Duodenal mucosa (tissue), 2 donors: ENCODE measurements at regions not wholly inside any gene's neighbourhood (a gene's known extent, or its start where the extent isn't known, plus 50 kb on each side); places are given as distances from the start of the nearest gene placed in this dataset.

ENCODE experiments used
- H3K27ac ChIP-seq: one replicate; pipeline ENCODE4 v1.7.0; 2013; ENCODE audit warnings: low read depth, low read length
- H3K27me3 ChIP-seq, 2 donors: one replicate each; pipeline ENCODE4 v1.7.0; 2013; ENCODE audit warnings: low read length in 2 of 2, control low read depth in 1 of 2; ENCODE audit not compliant: insufficient read depth in 2 of 2, control insufficient read depth in 1 of 2
- H3K36me3 ChIP-seq, 2 donors: one replicate each; pipeline ENCODE4 v1.7.0; 2013; ENCODE audit warnings: low read length in 2 of 2, control low read depth in 1 of 2; ENCODE audit not compliant: insufficient read depth in 2 of 2, control insufficient read depth in 1 of 2
- H3K4me1 ChIP-seq, 2 donors: one replicate each; pipeline ENCODE4 v1.7.0; 2013; ENCODE audit warnings: low read length in 2 of 2, control low read depth in 1 of 2; ENCODE audit not compliant: insufficient read depth in 2 of 2, control insufficient read depth in 1 of 2
- H3K4me3 ChIP-seq, 2 donors: one replicate each; pipeline ENCODE4 v1.7.0; 2013; ENCODE audit warnings: low read length in 2 of 2, low read depth in 1 of 2
- H3K9ac ChIP-seq, 2 donors: one replicate each; pipeline ENCODE4 v1.7.0; 2013; ENCODE audit warnings: low read length in 2 of 2, low read depth in 1 of 2
- H3K9me3 ChIP-seq, 2 donors: one replicate each; pipeline ENCODE4 v1.7.0; 2013; ENCODE audit warnings: low read length in 2 of 2, control low read depth in 1 of 2; ENCODE audit not compliant: control insufficient read depth in 1 of 2

GRCh38 chr6:114796576-114796975 is 453.8 kb upstream of the HS3ST5 start:
- Histone ChIP-seq H3K9me3 (no peaks in the 10 kb centered on the region), H3K36me3 (no peaks in the 10 kb centered on the region), H3K27ac (no peak overlapping the region), H3K27me3 (no peaks in the 10 kb centered on the region), H3K4me1 (no peaks in the 10 kb centered on the region), H3K9ac (no peak overlapping the region), H3K4me3 (no peak overlapping the region)

- Histone ChIP-seq H3K9ac (no peak overlapping the region), H3K4me1 (no peaks in the 10 kb centered on the region), H3K9me3 (no peaks in the 10 kb centered on the region), H3K4me3 (no peak overlapping the region), H3K27me3 (no peaks in the 10 kb centered on the region), H3K36me3 (no peaks in the 10 kb centered on the region), H3K27ac (no peak overlapping the region)
These were observed 450.6 kb upstream of the HS3ST5 start for GRCh38 chr6:114793428-114793827.

- no peak overlapping the region for H3K27ac ChIP-seq
- H3K27me3 ChIP-seq = no peaks in the 10 kb centered on the region
- H3K9ac ChIP-seq = no peak overlapping the region
- H3K9me3 ChIP-seq = no peaks in the 10 kb centered on the region
- no peaks in the 10 kb centered on the region for H3K36me3 ChIP-seq
- no peak overlapping the region for H3K4me3 ChIP-seq
- H3K4me1 ChIP-seq = no peaks in the 10 kb centered on the region
These were observed 442.7 kb upstream of the HS3ST5 start for GRCh38 chr6:114785235-114786127.

- Histone ChIP-seq H3K9me3 (no peaks in the 10 kb centered on the region), H3K4me3 (no peak overlapping the region), H3K9ac (no peak overlapping the region), H3K4me1 (no peaks in the 10 kb centered on the region), H3K36me3 (no peaks in the 10 kb centered on the region), H3K27me3 (no peaks in the 10 kb centered on the region), H3K27ac (no peak overlapping the region)
These were observed 441.0 kb upstream of the HS3ST5 start for GRCh38 chr6:114783783-114784182.

- no peak overlapping the region for H3K4me3 ChIP-seq
- no peaks in the 10 kb centered on the region for H3K36me3 ChIP-seq
- H3K9me3 ChIP-seq = no peaks in the 10 kb centered on the region
- no peak overlapping the region for H3K27ac ChIP-seq
- H3K9ac ChIP-seq = no peak overlapping the region
- H3K4me1 ChIP-seq = no peaks in the 10 kb centered on the region
- no peaks in the 10 kb centered on the region for H3K27me3 ChIP-seq
These were observed 440.3 kb upstream of the HS3ST5 start for GRCh38 chr6:114783083-114783482.

- no peak overlapping the region for H3K9ac ChIP-seq
- no peaks in the 10 kb centered on the region for H3K9me3 ChIP-seq
These were observed 422.0 kb upstream of the HS3ST5 start for GRCh38 chr6:114764866-114765265.

GRCh38 chr6:114762145-114762544 is 419.3 kb upstream of the HS3ST5 start:
- H3K36me3 ChIP-seq = no peaks in the 10 kb centered on the region
- no peaks in the 10 kb centered on the region for H3K4me1 ChIP-seq
- no peak overlapping the region for H3K9ac ChIP-seq
- no peak overlapping the region for H3K27ac ChIP-seq
- no peaks in the 10 kb centered on the region for H3K9me3 ChIP-seq
- no peaks in the 10 kb centered on the region for H3K27me3 ChIP-seq
- H3K4me3 ChIP-seq = no peak overlapping the region

More at GRCh38 chr6:114764866-114765265, 422.0 kb upstream of the HS3ST5 start:
- no peaks in the 10 kb centered on the region for H3K27me3 ChIP-seq
- no peak overlapping the region for H3K4me3 ChIP-seq
- no peaks in the 10 kb centered on the region for H3K4me1 ChIP-seq
- no peak overlapping the region for H3K27ac ChIP-seq
- no peaks in the 10 kb centered on the region for H3K36me3 ChIP-seq

- H3K9me3 ChIP-seq = no peaks in the 10 kb centered on the region
- no peaks in the 10 kb centered on the region for H3K36me3 ChIP-seq
- H3K9ac ChIP-seq = no peak overlapping the region
- H3K27ac ChIP-seq = no peak overlapping the region
- no peaks in the 10 kb centered on the region for H3K4me1 ChIP-seq
- no peaks in the 10 kb centered on the region for H3K27me3 ChIP-seq
- no peak overlapping the region for H3K4me3 ChIP-seq
These were observed 405.3 kb upstream of the HS3ST5 start for GRCh38 chr6:114747995-114748625.

- H3K4me1 ChIP-seq = no peaks in the 10 kb centered on the region
- no peak overlapping the region for H3K27ac ChIP-seq
- no peak overlapping the region for H3K9ac ChIP-seq
- no peaks in the 10 kb centered on the region for H3K36me3 ChIP-seq
- no peaks in the 10 kb centered on the region for H3K27me3 ChIP-seq
- H3K9me3 ChIP-seq = no peaks in the 10 kb centered on the region
- H3K4me3 ChIP-seq = no peak overlapping the region
These were observed 397.7 kb upstream of the HS3ST5 start for GRCh38 chr6:114740547-114740946.

- no peaks in the 10 kb centered on the region for H3K4me1 ChIP-seq
- H3K9ac ChIP-seq = no peak overlapping the region
- H3K27me3 ChIP-seq = no peaks in the 10 kb centered on the region
- no peak overlapping the region for H3K4me3 ChIP-seq
- no peaks in the 10 kb centered on the region for H3K9me3 ChIP-seq
- H3K27ac ChIP-seq = no peak overlapping the region
- H3K36me3 ChIP-seq = no peaks in the 10 kb centered on the region
These were observed 396.8 kb upstream of the HS3ST5 start for GRCh38 chr6:114739656-114740055.
